Activated CD4-positive, alpha-beta T cell treated with anti-CD3 and anti-CD28 coated beads, Interleukin-2, amount 50 U/mL, for 4 hours (primary cell): ENCODE measurements at regions not wholly inside any gene's neighbourhood (a gene's known extent, or its start where the extent isn't known, plus 50 kb on each side); places are given as distances from the start of the nearest gene placed in this dataset.
"Not testable (repeated sequence)": the region's sequence is repeated elsewhere in the genome, so short reads cannot be mapped to it uniquely, and the experiment has no call there.

Experiments
- DNase-seq, 2 experiments: peaks; one replicate each; pipeline ENCODE4 v3.0.0-alpha.2; 2020

DNA sequence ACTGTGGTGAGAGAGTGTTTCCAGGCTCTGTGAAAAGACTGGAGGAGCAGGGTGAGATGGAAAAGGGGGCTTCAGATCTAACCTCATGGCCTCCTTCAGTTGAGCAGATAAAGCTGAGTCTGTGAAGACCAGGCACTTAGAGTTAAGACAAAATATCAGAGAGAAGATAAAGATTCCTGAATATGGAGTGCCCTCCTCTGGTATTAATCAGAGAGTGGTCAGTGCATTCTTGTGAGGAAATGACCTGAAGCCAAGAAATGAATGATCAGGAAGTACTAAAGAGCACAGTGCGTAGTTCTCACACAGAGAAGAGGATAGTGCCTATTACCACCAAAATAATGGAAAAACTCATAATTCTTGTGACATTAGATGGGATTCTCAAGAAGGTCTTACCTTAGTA, 1417.0 kb upstream of the ACO1 start:
- no peak for DNase-seq

DNA sequence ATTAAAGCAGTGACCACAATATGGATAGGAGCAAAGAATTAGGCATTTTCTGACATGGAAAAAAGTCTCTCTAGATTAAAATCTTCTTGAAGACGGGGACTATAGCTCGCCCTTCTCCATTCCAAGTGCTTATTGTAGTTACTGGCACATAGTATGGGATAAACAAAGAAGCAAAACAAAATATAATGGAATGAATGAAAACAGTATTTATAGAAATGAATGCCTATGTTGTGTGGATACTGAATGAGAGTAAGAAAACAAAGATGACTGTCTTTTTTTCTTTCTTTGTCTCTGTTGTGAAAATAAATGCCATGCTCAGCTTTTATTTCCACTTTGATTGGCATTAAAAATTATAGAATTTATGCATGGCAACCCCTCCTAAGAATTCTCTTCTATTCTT, 1414.3 kb upstream of the ACO1 start:
- no peak for DNase-seq

- DNase-seq: no peak
Observed at GRCh38 chr9:30970812-30971211, 1413.6 kb upstream of the ACO1 start.

GRCh38 chr9:30972654-30973053, 1411.8 kb upstream of the ACO1 start:
- DNase-seq: no peak

DNA sequence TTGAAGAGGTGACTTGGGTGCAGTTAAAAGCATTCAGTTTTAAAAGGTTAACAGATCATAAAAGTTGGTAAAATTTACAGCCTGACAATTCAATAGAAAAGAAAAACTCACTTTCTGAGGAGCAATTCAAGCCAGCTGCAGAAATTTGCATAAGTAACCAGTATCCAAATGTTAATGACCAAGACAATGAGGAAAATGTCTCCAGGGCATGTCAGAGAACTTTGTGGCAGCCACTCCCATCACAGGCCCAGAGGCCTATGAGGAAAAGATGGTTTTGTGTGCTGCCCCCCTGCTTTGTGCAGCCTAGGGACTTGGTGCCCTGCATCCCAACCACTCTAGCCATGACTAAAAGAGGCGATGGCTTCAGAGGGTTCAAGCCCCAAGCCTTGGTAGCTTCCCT, 1406.5 kb upstream of the ACO1 start:
- no peak for DNase-seq

DNA sequence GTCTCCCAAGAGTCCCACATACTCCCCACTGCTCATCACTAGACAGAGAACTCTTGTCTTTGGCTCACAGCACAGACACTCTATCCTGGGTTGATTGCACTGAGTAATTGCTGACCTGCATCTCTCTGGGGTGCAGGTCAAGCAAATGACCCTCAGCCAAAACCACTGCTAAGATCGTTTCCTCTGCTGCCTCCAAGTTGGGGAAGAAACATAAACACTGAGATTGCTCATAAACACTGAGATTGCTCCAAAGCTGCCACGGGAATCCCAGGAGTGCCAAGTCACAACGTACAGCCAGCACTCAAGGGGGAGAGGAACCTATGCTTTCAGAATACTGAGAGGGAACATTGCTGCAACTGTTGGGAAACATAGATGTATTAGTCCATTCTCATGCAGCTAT, 1402.1 kb upstream of the ACO1 start:
- no peak for DNase-seq

GRCh38 chr9:30995956-30996738, 1388.3 kb upstream of the ACO1 start:
- DNase-seq: no peak

- DNase-seq: no peak
Observed at GRCh38 chr9:30996761-30997160, 1387.7 kb upstream of the ACO1 start.

GRCh38 chr9:30997291-30997690, 1387.2 kb upstream of the ACO1 start:
- DNase-seq: no peak

GRCh38 chr9:31005086-31005665, 1379.3 kb upstream of the ACO1 start:
- DNase-seq: no peak

- no peak for DNase-seq
Observed at GRCh38 chr9:31013371-31013770, 1371.1 kb upstream of the ACO1 start.

DNA sequence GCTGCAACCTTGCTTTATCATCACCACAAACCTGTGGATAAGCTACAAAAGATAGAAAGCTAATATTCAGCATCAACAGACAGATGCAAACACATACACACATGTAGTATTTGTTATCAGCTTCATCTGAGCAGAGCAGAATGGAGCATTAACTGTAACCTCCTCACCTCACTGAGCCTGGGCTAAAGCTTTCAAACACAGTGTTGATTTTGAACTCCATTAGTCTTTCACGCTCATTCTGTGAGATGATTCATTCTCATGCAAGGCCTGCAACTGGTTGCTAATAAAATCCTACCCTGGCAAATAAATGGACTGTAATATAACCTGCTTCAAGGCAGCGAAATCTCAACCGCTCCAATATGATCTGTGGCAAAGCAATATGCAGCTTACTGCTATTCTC, 1360.6 kb upstream of the ACO1 start:
- DNase-seq: no peak

DNA sequence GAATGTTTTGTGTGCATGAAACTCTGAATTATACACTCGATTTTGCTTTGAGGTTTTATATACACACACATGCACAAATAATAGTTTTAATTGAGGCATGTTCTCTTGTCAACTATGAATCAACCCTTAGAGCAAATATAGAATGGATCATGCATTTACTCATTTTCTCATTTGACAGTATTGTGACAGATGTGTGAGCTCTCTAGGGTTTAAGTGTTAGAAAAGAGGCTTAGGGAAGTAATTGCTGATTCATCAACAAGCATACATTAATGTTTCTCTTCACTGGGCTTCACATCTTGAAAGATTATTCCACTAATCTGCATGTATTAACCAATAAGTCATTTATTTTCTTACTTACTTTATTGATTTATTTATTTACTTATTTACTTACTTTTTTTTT, 1356.8 kb upstream of the ACO1 start:
- DNase-seq: no peak

DNA sequence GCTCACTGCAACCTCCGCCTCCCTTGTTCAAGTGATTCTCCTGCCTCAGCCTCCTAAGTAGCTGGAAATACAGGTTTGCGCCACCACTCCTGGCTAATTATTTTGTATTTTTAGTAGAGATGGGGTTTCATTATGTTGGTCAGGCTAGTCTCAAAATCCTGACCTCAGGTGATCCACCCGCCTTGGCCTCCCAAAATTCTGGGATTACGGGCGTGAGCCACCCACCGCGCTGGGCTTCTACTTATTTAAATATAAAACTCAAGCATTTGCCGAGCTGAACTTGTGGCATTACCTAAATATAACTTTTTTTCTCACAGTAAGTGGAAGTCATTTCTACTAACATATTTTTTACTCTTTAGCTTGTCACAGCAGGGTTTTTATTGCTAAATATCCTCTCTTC, 1356.3 kb upstream of the ACO1 start:
- no peak for DNase-seq

- no peak for DNase-seq
Observed at GRCh38 chr9:31030741-31031202, 1353.7 kb upstream of the ACO1 start.

DNA sequence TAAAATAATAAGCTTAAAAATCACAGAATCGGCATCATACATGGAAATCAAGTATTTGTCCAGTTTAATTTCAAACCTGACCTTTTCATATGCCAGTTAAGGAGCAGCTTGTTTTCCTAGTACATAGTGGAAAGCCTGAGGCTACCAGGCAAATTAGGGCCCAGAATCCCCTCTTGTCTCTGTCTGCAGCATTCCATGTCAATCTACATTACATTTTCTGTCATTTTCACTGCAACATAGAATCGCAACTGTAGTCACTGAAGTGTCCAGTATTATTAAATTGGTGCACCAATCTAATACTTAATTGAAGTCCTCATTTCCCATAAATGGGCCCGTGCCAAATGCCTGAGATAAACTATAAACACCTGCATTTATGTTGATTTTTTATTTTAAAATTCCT, 1352.2 kb upstream of the ACO1 start:
- no peak for DNase-seq

GRCh38 chr9:31034311-31034710, 1350.1 kb upstream of the ACO1 start:
- no peak for DNase-seq

DNA sequence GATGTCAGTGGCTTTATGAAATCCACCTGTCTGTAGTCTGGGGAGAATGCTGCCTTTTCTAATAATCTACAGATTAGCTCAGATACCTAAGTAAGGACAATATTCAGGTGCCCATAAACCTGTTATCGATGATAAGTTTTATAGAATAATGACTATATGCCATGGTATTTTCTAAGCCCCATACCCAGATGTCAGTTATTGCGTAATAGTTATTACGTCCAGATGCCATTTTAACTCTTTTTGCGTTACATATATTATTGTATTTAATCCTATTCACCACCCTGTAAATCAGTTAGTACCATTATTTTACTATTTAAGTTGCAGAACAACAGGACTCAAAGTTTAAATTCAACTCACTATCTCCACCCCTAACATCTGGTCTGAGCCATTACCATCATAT, 1343.9 kb upstream of the ACO1 start:
- no peak for DNase-seq

DNA sequence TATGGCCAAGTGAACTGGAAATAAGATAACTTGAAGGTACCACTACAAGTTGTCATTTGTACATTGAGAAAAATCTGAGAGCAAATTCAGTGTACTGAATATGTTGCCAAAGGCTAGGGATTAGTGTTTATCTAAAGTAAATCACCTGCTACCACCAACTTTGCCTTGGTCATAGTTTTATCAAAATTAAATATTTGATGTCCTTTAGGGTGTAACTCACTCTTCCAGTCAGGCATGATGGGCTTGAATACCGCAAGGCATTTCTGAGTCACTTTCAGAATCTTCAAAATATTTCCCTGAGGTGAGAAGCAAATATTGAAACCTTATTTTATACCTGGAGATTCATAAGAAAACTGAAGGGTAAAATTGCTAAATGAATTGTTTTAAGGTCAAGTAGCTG, 1338.6 kb upstream of the ACO1 start:
- DNase-seq: no peak

- not testable (repeated sequence) for DNase-seq
Observed at GRCh38 chr9:31061592-31061991, 1322.9 kb upstream of the ACO1 start.

- no peak for DNase-seq
Observed at GRCh38 chr9:31065691-31066090, 1318.8 kb upstream of the ACO1 start.

- no peak for DNase-seq
Observed at GRCh38 chr9:31067418-31067817, 1317.0 kb upstream of the ACO1 start.

DNA sequence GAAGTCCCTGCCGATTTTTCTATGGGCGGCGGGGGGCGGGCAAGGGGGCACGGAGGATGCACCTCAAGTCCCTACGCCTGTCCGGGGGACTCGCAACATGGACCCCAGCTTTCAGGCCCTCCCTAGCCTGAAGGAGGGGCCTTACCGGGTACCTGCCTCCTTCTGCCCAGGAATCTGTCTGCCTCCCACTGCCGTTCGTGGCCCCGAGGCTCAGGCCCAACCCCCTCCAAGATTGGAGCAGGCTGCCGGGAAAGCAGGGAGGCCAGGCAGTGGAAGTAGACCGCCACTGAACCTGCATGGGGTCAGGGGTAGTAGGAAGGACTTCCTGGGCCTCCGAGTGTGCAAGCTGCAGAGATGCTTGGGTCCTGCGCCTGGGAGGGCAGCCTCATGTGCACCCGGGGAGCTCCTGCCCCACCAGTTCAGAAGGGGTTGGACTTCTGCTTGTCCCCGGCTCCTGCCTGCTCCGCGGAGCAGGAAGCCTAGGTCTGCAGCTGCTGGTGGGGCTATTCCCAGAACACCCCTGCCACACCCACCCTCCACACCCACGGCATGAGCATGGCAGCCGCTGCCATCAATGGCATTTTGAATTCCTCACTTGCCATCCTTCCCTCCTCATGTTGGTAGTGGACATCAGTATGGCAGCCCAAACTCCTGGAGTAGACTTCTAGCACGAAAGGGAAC, 1312.7 kb upstream of the ACO1 start:
- no peak for DNase-seq

GRCh38 chr9:31078175-31078574, 1306.3 kb upstream of the ACO1 start:
- no peak for DNase-seq
